ENCODE measurements at regions not wholly inside any gene's neighbourhood (a gene's known extent, or its start where the extent isn't known, plus 50 kb on each side); places are given as distances from the start of the nearest gene placed in this dataset.
"Not testable (repeated sequence)": the region's sequence is repeated elsewhere in the genome, so short reads cannot be mapped to it uniquely, and the experiment has no call there.

- Mint-ChIP-seq H3K4me3 (ENCODE audit: low read depth) (no peak overlapping the region), H3K27ac (no peak overlapping the region), H3K9me3 (peaks cover 18% of the 10 kb centered on the region), H3K4me1 (ENCODE audit: low read depth) (no peaks in the 10 kb centered on the region), H3K36me3 (ENCODE audit: low read depth) (no peaks in the 10 kb centered on the region), H3K27me3 (ENCODE audit: low read depth) (no peaks in the 10 kb centered on the region)
- intact Hi-C loops (cut with micrococcal nuclease), result no loop called here
- no peak for DNase-seq (ENCODE audit: low spot score)
Observed at GRCh38 chr4:57774681-57775080, 664.5 kb upstream of the IGFBP7 start.

GRCh38 chr4:57774171-57774570 lies 664.0 kb upstream of the IGFBP7 start:
- no peak for DNase-seq (ENCODE audit: low spot score)
- Mint-ChIP-seq H3K36me3 (ENCODE audit: low read depth) (no peaks in the 10 kb centered on the region), H3K9me3 (peaks cover 20% of the 10 kb centered on the region), H3K4me3 (ENCODE audit: low read depth) (no peak overlapping the region), H3K4me1 (ENCODE audit: low read depth) (no peaks in the 10 kb centered on the region), H3K27me3 (ENCODE audit: low read depth) (no peaks in the 10 kb centered on the region), H3K27ac (no peak overlapping the region)
- intact Hi-C loops (cut with micrococcal nuclease), result no loop called here

GRCh38 chr4:57766341-57766740 lies 656.2 kb upstream of the IGFBP7 start:
- no peak overlapping the region for H3K27ac Mint-ChIP-seq
- no peaks in the 10 kb centered on the region for H3K36me3 Mint-ChIP-seq (ENCODE audit: low read depth)
- no peaks in the 10 kb centered on the region for H3K27me3 Mint-ChIP-seq (ENCODE audit: low read depth)
- H3K4me3 Mint-ChIP-seq (ENCODE audit: low read depth), result no peak overlapping the region
- intact Hi-C loops (cut with micrococcal nuclease), result no loop called here
- H3K4me1 Mint-ChIP-seq (ENCODE audit: low read depth), result no peaks in the 10 kb centered on the region
- peaks cover 19% of the 10 kb centered on the region for H3K9me3 Mint-ChIP-seq
- no peak for DNase-seq (ENCODE audit: low spot score)

GRCh38 chr4:57764856-57765255 lies 654.7 kb upstream of the IGFBP7 start:
- Mint-ChIP-seq H3K9me3 (peaks cover 24% of the 10 kb centered on the region), H3K27me3 (ENCODE audit: low read depth) (no peaks in the 10 kb centered on the region)

GRCh38 chr4:57763070-57763469 lies 652.9 kb upstream of the IGFBP7 start:
- Mint-ChIP-seq H3K4me3 (ENCODE audit: low read depth) (no peak overlapping the region), H3K27ac (no peak overlapping the region), H3K4me1 (ENCODE audit: low read depth) (no peaks in the 10 kb centered on the region), H3K36me3 (ENCODE audit: low read depth) (no peaks in the 10 kb centered on the region), H3K27me3 (ENCODE audit: low read depth) (no peaks in the 10 kb centered on the region), H3K9me3 (peaks cover 17% of the 10 kb centered on the region)
- intact Hi-C loops (cut with micrococcal nuclease), result no loop called here
- no peak for DNase-seq (ENCODE audit: low spot score)

More at GRCh38 chr4:57764856-57765255, 654.7 kb upstream of the IGFBP7 start:
- DNase-seq (ENCODE audit: low spot score), result no peak
- Mint-ChIP-seq H3K4me3 (ENCODE audit: low read depth) (no peak overlapping the region), H3K4me1 (ENCODE audit: low read depth) (no peaks in the 10 kb centered on the region), H3K36me3 (ENCODE audit: low read depth) (no peaks in the 10 kb centered on the region), H3K27ac (no peak overlapping the region)
- intact Hi-C loops (cut with micrococcal nuclease), result no loop called here

GRCh38 chr4:57740625-57741190 lies 630.5 kb upstream of the IGFBP7 start:
- Mint-ChIP-seq H3K36me3 (ENCODE audit: low read depth) (no peaks in the 10 kb centered on the region), H3K27ac (no peak overlapping the region), H3K27me3 (ENCODE audit: low read depth) (no peaks in the 10 kb centered on the region), H3K4me1 (ENCODE audit: low read depth) (no peaks in the 10 kb centered on the region), H3K9me3 (peaks cover 9% of the 10 kb centered on the region), H3K4me3 (ENCODE audit: low read depth) (no peak overlapping the region)
- no peak for DNase-seq (ENCODE audit: low spot score)
- intact Hi-C loops (cut with micrococcal nuclease), result no loop called here

GRCh38 chr4:57736781-57737180 lies 626.6 kb upstream of the IGFBP7 start:
- H3K36me3 Mint-ChIP-seq (ENCODE audit: low read depth), result no peaks in the 10 kb centered on the region
- no peaks in the 10 kb centered on the region for H3K9me3 Mint-ChIP-seq
- no peak overlapping the region for H3K4me3 Mint-ChIP-seq (ENCODE audit: low read depth)
- no peaks in the 10 kb centered on the region for H3K4me1 Mint-ChIP-seq (ENCODE audit: low read depth)
- H3K27ac Mint-ChIP-seq, result no peak overlapping the region
- no peaks in the 10 kb centered on the region for H3K27me3 Mint-ChIP-seq (ENCODE audit: low read depth)
- DNase-seq (ENCODE audit: low spot score), result no peak
- intact Hi-C loops (cut with micrococcal nuclease), result no loop called here

- Mint-ChIP-seq H3K27me3 (ENCODE audit: low read depth) (no peaks in the 10 kb centered on the region), H3K36me3 (ENCODE audit: low read depth) (no peaks in the 10 kb centered on the region)
Observed at GRCh38 chr4:57734104-57734670, 624.0 kb upstream of the IGFBP7 start.

GRCh38 chr4:57729775-57730570 lies 619.8 kb upstream of the IGFBP7 start:
- H3K27ac Mint-ChIP-seq; H3K4me1 Mint-ChIP-seq (ENCODE audit: low read depth); H3K36me3 Mint-ChIP-seq (ENCODE audit: low read depth): not testable (repeated sequence)

More at GRCh38 chr4:57734104-57734670, 624.0 kb upstream of the IGFBP7 start:
- Mint-ChIP-seq H3K4me1 (ENCODE audit: low read depth) (no peaks in the 10 kb centered on the region), H3K27ac (no peak overlapping the region), H3K9me3 (no peaks in the 10 kb centered on the region), H3K4me3 (ENCODE audit: low read depth) (no peak overlapping the region)
- intact Hi-C loops (cut with micrococcal nuclease), result no loop called here
- DNase-seq (ENCODE audit: low spot score), result no peak

GRCh38 chr4:57726154-57726553 lies 616.0 kb upstream of the IGFBP7 start:
- no peaks in the 10 kb centered on the region for H3K4me1 Mint-ChIP-seq (ENCODE audit: low read depth)
- no peak for DNase-seq (ENCODE audit: low spot score)
- no peak overlapping the region for H3K27ac Mint-ChIP-seq
- peaks cover 11% of the 10 kb centered on the region for H3K9me3 Mint-ChIP-seq
- no peaks in the 10 kb centered on the region for H3K27me3 Mint-ChIP-seq (ENCODE audit: low read depth)
- H3K36me3 Mint-ChIP-seq (ENCODE audit: low read depth), result no peaks in the 10 kb centered on the region
- no peak overlapping the region for H3K4me3 Mint-ChIP-seq (ENCODE audit: low read depth)
- intact Hi-C loops (cut with micrococcal nuclease), result no loop called here

More at GRCh38 chr4:57729775-57730570, 619.8 kb upstream of the IGFBP7 start:
- DNase-seq (ENCODE audit: low spot score); H3K27me3 Mint-ChIP-seq (ENCODE audit: low read depth); intact Hi-C loops (cut with micrococcal nuclease); H3K4me3 Mint-ChIP-seq (ENCODE audit: low read depth); H3K9me3 Mint-ChIP-seq: not testable (repeated sequence)

GRCh38 chr4:57719456-57719855 lies 609.3 kb upstream of the IGFBP7 start:
- H3K27ac Mint-ChIP-seq, result no peak overlapping the region
- H3K4me3 Mint-ChIP-seq (ENCODE audit: low read depth), result no peak overlapping the region
- intact Hi-C loops (cut with micrococcal nuclease), result no loop called here
- H3K36me3 Mint-ChIP-seq (ENCODE audit: low read depth), result no peaks in the 10 kb centered on the region
- DNase-seq (ENCODE audit: low spot score), result no peak
- peaks cover 26% of the 10 kb centered on the region for H3K9me3 Mint-ChIP-seq
- no peaks in the 10 kb centered on the region for H3K4me1 Mint-ChIP-seq (ENCODE audit: low read depth)
- H3K27me3 Mint-ChIP-seq (ENCODE audit: low read depth), result no peaks in the 10 kb centered on the region

- H3K27me3 Mint-ChIP-seq (ENCODE audit: low read depth); DNase-seq (ENCODE audit: low spot score); intact Hi-C loops (cut with micrococcal nuclease); H3K4me3 Mint-ChIP-seq (ENCODE audit: low read depth); H3K4me1 Mint-ChIP-seq (ENCODE audit: low read depth); H3K27ac Mint-ChIP-seq; H3K36me3 Mint-ChIP-seq (ENCODE audit: low read depth): not testable (repeated sequence)
- H3K9me3 Mint-ChIP-seq, result peaks cover 17% of the 10 kb centered on the region
Observed at GRCh38 chr4:57714313-57714712, 604.1 kb upstream of the IGFBP7 start.

GRCh38 chr4:57710053-57710452 lies 599.9 kb upstream of the IGFBP7 start:
- Mint-ChIP-seq H3K27ac (no peak overlapping the region), H3K36me3 (ENCODE audit: low read depth) (no peaks in the 10 kb centered on the region), H3K27me3 (ENCODE audit: low read depth) (no peaks in the 10 kb centered on the region), H3K9me3 (peaks cover 3% of the 10 kb centered on the region), H3K4me1 (ENCODE audit: low read depth) (no peaks in the 10 kb centered on the region), H3K4me3 (ENCODE audit: low read depth) (no peak overlapping the region)
- intact Hi-C loops (cut with micrococcal nuclease), result no loop called here
- no peak for DNase-seq (ENCODE audit: low spot score)
